NCI-H524 (cell line): ENCODE measurements at regions not wholly inside any gene's neighbourhood (a gene's known extent, or its start where the extent isn't known, plus 50 kb on each side); places are given as distances from the start of the nearest gene placed in this dataset.

ENCODE experiments used
- DNase-seq, 2 experiments: peaks; one replicate each; lab custom pipeline; 2025; lab: John Stamatoyannopoulos, UW

DNA sequence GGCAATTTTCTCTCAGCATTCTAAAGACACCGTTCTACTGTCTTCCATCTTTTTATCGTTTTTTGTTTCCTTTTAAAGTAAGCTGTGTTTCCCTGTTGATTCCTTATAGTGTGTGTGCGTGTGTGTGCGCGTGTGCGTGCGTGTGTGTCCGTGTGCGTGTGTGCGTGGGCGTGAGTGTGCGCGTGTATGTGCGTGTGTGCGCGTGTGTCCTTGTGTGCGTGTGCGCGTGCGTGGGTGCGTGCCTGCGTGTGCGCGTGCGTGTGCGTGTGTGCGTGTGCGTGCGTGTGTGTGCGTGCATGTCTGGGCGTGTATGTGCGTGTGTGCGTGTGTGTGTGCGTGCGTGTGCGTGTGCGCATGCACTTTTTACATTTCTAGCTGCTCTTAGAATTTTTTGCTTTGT is 1033.7 kb downstream of the BRD1 start:
- DNase-seq: no peak

DNA sequence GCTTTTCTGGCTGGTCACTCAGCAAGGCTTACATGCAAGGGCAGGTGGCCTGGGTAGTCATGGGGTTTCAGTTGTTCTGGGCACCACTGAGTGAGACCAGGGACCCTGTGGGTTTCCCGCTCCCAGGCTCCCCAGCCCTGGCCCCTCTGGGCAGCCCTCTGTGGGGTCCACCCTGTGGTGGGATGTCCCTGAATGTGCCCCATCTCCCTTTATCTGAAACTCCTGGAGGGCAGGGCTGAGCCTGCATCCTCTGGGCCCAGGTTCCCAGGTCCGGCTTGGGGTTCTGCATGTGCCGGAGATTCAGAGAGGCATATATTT is 1041.0 kb downstream of the BRD1 start:
- no peak for DNase-seq

- DNase-seq: no peak
Measured at GRCh38 chr22:48785792-48786678, 1041.6 kb downstream of the BRD1 start.

- no peak for DNase-seq
Measured at GRCh38 chr22:48784701-48785503, 1042.8 kb downstream of the BRD1 start.

DNA sequence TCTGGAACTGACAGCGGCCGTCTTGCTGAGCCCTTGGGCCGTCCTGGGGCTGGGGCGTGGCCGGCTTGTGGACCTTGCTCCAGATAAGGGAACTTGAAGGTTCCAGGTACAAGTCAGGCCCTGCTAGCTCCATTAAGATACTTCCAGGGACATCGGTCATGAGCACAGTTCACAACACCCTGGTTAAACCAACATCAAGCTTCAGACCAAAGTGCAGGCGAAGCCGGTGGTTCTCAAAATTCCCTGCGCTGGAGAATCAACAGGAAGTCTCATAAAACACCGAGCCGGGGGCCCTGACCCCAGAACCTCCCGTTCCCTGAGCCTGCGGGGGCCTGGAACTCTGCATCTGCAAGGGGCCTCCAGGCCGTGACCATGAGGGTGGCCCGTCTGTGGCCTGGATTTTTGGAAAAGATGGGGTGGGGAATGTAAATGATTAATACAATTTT is 1043.8 kb downstream of the BRD1 start:
- DNase-seq: no peak

- DNase-seq: peak; percentile 31 to 76
Measured at GRCh38 chr22:48782811-48783511, 1044.7 kb downstream of the BRD1 start.

DNA sequence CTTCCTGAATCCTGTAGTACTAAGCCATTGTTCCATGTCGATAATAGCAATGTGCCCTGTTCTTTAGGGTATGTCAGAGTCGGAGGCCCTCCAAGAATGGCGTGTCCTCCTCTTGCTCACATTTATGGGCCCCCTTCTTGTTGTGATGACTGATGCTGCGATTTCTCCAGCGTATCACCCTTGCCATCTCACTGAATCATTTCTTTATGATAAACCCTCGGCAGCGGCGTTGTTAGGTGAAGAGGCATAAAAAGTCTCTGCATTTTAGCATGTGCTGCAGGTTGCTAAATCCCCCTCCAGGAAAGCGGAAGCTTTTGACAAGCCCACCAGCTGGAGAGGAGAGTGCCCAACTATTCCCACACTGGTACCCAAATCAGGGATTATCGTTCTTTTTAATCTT is 1045.3 kb downstream of the BRD1 start:
- DNase-seq: peak in 1 of 2 experiments; percentile 30

DNA sequence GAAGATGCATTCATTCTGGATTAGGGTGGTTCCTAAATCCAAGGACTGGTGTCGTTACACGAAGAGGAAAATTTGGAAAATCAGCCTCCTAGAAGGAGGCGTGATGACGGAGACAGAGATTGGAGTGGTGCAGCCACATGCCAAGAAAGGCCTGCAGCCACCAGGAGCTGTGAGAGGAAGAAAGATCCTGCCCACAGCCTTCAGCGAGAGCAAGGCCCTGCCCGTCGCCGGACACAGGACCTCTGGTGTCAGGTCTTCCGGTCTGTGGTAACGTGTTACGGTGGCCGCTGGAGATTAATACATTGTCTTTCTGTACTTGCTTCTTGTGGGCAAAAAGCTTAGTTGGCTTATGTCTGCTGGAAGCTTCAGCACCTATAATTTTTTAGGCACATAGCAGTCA is 1045.8 kb downstream of the BRD1 start:
- no peak for DNase-seq

DNA sequence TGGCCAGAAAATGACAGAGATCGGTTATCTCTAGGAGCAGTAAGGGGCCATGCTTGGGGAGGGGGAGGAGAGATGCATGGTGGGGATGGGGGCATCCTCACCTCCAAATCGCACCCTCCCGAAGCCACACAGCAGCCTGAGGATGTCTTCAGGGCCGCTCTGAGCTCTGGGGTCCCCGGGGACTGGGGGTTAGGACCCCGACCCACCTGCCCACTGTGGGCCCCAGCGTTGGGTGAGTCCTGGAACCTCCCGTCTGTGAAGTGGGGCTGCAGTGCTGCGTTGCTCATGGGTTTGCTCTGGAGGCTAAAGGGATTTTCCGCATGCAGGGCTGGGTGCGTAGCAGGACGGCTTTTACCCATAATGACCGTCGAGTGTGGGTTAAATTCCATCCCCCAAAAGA is 1046.3 kb downstream of the BRD1 start:
- no peak for DNase-seq

- DNase-seq: no peak
Measured at GRCh38 chr22:48780597-48781277, 1046.9 kb downstream of the BRD1 start.

GRCh38 chr22:48779661-48780596 is 1047.7 kb downstream of the BRD1 start:
- DNase-seq: no peak

- DNase-seq: no peak
Measured at GRCh38 chr22:48779211-48779643, 1048.4 kb downstream of the BRD1 start.

- DNase-seq: no peak
Measured at GRCh38 chr22:48778308-48779195, 1049.1 kb downstream of the BRD1 start.

GRCh38 chr22:48772286-48772907 is 1055.3 kb downstream of the BRD1 start:
- DNase-seq: no peak

DNA sequence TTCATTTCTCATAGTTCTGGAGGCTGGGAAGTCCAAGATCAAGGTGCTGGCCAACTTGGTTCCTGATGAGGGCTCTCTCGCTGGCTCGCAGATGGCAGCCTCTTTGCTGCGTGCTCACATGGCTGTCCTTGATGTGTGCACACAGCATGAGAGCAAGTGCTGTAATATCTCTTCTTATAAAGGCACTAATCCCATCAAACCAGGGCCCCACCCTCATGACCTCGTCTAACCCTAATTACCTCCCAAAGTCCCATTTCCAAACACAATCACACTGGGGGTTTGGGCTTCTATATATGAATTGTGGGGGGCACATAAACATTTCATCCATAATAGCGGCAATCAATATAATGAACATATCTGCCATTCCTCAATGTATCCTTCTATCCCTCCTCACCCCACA is 1062.1 kb downstream of the BRD1 start:
- DNase-seq: no peak

DNA sequence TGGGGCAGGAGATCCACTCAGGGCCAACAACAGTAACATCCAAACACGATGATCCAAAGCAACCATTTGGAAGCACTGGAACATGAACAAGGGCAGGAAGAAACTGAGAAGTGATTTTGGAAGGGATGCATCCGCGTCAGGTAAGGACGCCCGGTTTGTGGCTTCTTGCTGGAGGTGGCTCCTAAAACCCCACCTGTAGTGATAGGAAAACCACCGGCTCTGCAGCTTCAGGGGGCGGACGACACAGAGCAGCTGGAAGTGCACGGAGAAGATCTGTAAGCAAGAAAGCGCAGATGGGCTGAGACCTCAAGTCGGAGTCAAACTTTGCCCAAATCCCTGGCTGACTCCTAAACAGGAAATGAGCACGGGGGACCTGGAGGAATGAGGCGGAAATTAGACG is 1066.1 kb downstream of the BRD1 start:
- DNase-seq: no peak

DNA sequence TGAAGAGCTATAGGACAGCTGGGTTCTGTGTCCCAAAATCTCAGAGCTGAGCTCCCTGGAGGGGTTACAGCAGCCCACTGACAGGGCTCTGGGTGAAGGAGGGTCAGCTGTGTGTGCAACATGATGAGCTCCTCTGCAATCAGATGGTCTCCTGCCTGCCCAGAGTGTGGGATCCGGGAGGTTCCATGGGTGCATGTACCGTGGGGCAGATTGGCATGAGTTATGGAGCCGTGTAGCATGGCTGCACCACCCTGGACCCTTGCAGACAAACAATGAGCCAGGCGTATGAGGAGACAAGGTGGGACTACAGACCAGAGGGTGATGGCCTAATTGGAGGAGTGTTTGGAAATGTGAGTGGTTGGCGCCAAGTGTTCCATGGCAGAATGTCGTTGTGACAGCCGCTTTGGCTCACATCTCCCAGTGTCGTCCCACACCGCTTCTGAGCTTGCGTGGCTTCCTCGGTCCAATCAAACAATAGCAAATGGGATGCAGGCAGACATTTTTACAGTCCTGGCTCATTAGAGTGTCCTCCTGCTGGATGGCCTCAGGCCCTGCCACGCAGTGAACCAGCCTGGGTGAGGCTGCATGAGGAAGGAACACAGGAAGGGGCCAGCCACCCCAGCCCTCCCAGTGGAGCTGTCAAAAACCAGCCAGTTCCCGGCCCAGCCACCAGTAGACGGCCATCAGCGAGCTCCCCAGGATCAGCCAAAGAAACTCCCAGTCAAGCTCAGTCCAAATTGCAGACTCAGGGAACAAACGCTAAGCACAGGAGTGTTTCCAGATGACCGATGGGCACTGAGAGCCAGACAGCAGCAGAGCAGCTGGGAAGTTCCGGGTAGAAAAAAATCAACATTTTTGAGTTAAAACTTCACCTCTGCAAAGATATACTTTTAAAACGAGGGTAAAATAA is 1066.9 kb downstream of the BRD1 start:
- DNase-seq: no peak
